IPS-NIHi11 (cell line): ENCODE measurements at regions not wholly inside any gene's neighbourhood (a gene's known extent, or its start where the extent isn't known, plus 50 kb on each side); places are given as distances from the start of the nearest gene placed in this dataset.
"Not testable (repeated sequence)": the region's sequence is repeated elsewhere in the genome, so short reads cannot be mapped to it uniquely, and the experiment has no call there.

Experiments
- DNase-seq: peaks from one replicate; pipeline ENCODE4 v3.0.0; 2012; ENCODE audit warnings: mixed read lengths, low spot score

DNA sequence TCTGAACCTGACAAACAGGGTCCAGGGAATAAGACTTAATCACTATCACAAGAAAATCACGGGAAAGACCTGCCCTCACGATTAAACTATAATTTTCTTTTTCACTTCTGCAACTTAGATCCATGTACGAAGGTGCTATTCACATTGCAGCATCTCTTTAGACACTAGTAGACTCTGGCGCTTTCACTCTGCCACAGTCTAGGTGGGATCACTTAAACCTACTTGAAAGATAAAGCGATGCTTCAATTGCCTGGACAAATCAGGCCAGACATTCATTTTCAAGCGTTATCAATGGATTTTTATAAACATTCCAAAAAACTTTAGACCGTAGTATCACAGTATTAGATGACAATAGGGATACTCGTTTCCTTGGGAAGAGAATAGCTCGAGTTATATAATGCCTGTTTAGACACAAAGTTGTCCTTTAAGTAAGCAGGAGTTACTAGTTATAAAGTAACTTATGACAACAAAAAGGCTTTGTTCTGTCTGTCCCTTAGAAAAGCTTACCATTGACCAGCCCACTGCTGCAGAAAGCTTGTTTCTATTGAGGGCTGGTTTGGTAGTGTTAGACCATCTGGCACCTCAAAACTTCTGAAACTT, 367.3 kb downstream of the UTRN start:
- no peak for DNase-seq

- no peak for DNase-seq
These were observed 368.9 kb downstream of the UTRN start for GRCh38 chr6:144653885-144654505.

GRCh38 chr6:144654506-144654905, 369.4 kb downstream of the UTRN start:
- DNase-seq: no peak

- DNase-seq: no peak
These were observed 370.2 kb downstream of the UTRN start for GRCh38 chr6:144655376-144655775.

DNA sequence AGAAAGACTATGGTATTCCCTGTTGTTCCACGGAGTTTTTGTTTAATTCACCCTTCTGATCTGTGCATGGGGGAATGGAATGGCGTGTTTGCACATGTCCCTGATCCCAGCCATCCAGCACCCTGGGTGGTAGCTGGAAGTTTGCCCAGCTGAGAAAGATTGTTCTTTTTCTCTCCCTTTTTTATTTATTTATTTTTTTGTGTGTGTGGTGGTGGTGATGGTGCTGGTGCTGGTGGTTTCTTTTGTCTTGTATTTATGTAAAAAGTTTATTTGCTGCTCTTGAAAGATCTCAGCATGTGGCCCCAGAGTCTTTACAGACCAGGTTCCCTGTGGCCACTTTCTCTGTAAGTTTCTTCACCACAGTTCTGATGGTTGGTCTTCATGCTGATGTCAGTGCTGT, 372.6 kb downstream of the UTRN start:
- no peak for DNase-seq

DNA sequence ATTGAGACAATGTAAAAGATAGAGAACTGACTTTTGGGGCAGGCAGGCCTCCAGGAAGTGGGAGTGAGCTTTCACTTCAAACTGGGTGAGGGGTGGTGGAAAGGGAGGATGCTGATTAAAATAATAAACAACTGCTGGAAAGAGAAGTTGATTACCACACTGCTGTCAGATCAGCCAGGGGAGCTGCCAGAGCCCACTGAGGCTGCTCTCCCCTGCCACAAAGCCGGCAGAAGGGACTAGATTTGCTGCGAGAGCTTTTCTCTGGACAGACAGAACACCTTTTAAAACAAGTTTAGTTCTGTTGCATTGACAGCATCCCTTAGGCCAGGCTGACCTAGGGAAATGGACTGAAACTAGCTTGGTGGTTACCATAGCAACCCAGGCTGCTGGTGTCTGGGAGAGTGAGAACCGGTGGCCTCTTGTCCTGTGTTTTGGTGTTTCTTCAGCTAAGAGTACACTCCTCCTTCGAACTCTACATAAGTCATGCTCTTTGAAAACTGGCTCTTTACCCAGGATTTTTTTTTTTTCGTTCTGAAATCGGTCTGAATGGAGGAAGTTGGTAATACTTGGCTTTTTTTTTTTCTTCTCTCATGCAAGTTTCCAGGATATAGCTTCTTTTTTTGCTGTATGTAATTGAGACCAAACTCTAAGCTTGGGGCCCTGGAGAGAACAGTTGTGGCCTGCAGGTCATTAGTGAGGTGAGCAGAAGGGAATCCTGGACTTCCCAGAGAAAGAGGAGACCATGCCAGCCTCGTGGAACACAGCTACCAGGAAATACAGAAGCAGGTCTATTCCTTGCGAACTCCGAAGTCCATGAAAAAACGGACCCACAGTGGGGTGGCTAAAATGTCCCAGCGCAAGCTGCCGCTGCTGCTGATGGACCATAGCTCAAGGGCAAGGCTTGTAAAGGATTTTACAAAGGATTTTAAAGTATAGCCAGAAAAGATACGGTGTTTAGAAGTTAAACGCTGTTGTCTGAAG, 374.4 kb downstream of the UTRN start:
- peak; percentile 48 for DNase-seq

DNA sequence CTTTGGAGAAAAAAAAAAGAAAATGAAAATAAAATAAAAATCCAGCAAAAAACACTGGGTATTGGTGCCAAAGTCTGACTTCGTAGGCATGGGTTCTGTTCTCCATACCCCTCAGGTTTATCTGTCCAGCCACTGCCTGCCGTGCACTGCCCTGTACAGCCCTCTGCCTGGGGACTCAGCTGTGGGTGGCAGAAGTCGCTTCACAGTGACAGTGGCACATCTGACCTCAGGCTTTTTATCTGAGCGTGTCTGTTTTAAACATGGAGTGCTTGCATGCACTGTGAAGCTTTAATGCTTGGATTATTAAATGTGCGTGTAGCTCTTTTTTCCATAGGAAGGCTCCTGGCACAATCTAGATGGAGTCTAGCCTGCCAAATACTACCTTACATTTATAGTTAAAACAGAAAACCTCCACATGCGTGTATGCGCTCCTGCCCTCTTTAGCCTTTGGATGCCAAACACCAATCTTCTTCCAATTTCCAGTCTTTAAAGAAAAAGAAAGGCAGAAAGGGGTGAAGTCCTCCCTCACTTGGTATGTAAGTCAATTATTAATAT, 375.5 kb downstream of the UTRN start:
- DNase-seq: no peak

- DNase-seq: no peak
These were observed 376.1 kb downstream of the UTRN start for GRCh38 chr6:144661116-144661806.

DNA sequence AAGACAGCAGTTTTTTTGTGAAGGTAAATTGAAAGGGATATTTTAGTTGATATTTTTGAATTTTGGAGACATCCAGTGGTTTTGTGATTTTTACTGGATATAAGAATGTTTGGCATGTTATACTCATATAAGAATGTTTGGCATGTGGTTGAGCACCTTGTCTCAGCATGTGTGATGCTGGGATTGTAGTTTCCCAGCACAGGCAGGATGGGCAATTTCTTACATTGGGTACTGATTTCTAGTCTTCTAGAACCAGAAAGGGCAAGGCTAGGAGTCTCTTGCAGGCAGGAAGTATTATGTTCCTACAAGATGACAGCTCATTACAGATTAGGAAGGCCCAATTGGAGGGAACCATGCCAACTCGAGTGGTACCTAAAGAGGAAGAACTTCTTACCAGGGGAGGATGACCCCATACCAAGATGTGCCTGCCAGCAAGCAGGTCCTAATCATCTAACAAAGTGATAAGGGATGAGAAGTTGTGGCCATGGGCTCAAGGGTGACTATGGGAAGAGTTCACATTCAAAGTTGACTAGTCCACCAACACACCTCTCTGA, 377.8 kb downstream of the UTRN start:
- DNase-seq: no peak

DNA sequence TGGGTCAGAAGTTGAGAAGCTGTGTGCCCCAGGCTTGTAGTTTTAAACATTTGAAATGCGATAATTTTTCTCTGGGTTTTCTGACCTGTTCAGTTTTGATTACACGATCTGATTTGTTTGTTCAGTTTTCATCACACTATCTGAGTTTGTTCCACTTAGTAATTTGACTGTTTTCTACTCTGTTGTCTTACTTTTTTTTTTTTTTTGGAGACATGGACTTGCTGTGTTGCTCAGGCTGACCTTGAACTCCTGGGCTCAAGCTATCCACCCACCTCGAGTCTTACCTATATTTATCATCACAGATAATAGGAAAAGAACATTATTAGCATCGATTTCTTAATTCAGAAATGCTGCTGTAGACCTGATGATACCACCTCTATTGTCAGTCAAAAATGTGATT, 379.1 kb downstream of the UTRN start:
- no peak for DNase-seq

- no peak for DNase-seq
These were observed 379.8 kb downstream of the UTRN start for GRCh38 chr6:144664947-144665346.

DNA sequence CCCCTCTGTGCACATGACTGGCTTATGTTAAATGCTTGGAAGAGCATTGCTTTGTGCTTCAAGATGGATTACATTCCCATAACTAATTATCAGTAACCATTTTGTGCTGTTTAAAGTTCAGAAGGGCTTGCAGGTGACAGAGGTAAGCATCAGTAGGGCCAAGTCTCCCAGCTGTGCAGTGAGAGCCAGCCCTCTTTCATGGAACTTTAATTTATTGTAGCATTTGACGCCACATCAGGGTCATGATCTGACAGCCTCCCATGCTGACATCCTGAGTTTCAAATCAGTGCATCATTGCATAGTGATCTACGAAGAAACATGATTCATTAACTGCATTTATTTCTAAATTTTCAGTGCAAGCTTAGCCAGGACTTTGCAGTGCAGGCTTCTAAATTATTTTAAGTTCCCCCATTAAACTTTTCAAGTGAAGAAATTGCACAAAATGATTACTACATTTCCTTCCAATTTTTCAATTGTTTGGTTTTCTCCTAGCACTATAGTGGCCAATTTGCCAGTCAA, 380.9 kb downstream of the UTRN start:
- no peak for DNase-seq

DNA sequence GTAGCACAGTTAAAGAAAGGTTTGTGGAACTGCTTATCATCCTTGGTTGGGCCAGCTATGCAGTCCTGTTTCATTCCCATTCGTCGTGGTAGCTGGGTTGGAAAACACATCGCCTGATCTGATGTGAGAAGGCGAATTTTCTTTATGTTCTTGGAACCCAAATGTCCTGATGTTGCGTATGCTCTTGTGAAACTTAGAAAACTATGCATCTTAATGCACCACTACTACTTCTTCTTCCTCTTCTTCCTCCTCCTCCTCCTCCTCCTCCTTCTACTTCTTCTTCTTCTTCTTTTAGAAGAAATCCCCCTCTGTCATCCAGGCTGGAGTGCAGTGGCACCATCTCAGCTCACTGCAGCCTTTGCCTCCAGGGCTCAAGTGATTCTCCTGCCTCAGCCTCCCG, 381.6 kb downstream of the UTRN start:
- no peak for DNase-seq

- no peak for DNase-seq
These were observed 382.7 kb downstream of the UTRN start for GRCh38 chr6:144667532-144668503.

DNA sequence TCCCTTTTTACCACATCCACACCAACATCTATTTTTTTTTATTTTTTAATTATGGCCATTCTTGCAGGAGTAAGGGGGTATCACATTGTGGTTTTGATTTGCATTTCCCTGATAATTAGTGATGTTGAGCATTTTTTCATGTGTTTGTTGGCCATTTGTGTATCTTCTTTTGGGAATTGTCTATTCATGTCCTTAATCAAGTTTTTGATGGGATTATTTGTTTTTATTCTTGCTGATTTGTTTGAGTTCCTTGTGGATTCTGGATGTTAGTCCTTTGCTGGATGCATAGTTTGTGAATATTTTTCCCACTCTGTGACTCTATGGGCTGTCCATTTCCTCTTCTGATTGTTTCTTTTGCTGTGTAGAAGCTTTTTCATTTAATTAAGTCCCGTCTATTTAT, 385.1 kb downstream of the UTRN start:
- DNase-seq: not testable (repeated sequence)

DNA sequence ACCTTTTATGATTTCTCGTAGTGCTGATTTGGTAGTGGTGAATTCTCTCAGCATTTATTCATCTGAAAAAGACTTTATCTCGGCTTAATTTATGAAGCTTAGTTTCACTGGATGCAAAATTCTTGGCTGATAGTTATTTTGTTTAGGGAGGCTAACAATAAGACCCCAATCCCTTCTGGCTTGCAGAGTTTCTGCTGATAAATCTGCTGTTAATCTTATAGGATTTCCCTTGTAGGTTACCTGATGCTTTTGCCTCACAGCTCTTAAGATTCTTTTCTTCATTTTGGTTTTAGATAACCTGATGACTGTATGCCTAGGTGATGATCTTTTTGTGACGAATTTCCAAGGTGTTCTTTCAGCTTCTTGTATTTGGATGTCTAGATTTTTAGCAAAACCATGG, 388.7 kb downstream of the UTRN start:
- DNase-seq: no peak

DNA sequence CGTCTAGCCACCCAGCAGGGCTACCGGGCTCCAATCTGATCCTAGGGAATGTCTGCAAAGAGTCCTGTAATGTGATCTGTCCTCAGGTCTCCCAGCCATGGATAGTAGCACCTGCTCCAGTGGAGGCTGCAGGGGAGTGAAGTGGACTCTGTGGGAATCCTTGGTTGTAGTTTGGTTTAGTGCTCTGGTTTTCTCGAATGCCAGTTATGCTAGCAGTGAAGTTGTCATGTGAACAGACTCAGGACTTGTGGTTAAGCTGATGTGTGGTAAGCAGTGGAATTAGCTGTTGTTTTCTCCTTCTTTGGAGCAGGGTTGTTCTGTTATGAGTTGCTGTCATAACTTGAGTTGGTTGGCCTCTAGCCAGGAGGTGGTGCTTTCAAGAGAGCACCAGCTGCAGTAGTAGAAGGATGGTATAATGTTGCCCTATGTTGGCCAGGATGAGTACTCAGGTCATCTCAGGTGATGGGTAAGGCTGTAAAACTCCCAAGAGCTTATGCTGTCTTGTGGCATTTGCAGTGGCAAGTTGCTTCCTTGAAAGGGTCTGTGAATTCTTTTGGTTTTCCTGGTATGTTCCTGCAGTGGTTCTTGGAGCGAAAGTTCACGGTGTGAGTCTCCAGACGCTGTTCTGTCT, 390.2 kb downstream of the UTRN start:
- DNase-seq: no peak

DNA sequence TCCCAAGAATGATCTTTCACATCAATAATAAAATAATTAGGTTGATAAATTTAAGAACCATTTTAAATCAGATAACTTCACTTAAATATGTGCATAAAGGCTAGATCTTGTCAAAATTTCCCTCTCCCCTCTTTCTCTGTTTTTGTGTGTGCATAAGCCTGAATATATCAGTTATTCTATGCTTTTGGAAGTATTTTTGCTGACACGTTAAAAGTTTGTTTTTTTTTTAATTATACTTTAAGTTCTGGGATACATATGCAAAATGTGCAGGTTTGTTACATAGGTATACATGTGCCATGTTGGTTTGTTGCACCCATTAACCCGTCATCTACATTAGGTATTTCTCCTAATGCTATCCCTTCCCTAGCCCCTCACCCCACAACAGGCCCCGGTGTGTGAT, 391.2 kb downstream of the UTRN start:
- not testable (repeated sequence) for DNase-seq

- DNase-seq: not testable (repeated sequence)
These were observed 392.1 kb downstream of the UTRN start for GRCh38 chr6:144677263-144677662.

- no peak for DNase-seq
These were observed 393.7 kb downstream of the UTRN start for GRCh38 chr6:144678844-144679243.
